GM23248 (cell line): ENCODE measurements at regions not wholly inside any gene's neighbourhood (a gene's known extent, or its start where the extent isn't known, plus 50 kb on each side); places are given as distances from the start of the nearest gene placed in this dataset.

Experiments used
- DNase-seq: peaks from one replicate; pipeline ENCODE4 v3.0.0-alpha.2; 2015
- H2AFZ ChIP-seq: fragments of 200-600 bp; sonication (generic); 2 replicates; pipeline ENCODE4 v1.6.1; 2016; ENCODE audit warnings: antibody characterized with exemption
- H3F3A ChIP-seq: fragments of 200-600 bp; sonication (generic); 2 replicates; pipeline ENCODE4 v1.6.1; 2016; ENCODE audit warnings: mild to moderate bottlenecking, antibody characterized with exemption, mixed run types; ENCODE audit not compliant: insufficient read depth
- H3K27ac ChIP-seq: fragments of 200-600 bp; sonication (generic); 2 replicates; pipeline ENCODE4 v1.5.1; 2016; ENCODE audit warnings: mild to moderate bottlenecking
- H3K27me3 ChIP-seq: fragments of 200-600 bp; sonication (generic); replicated peaks from 2 replicates; pipeline ENCODE4 v1.6.1; 2016; ENCODE audit warnings: mild to moderate bottlenecking; ENCODE audit not compliant: insufficient read depth
- H3K36me3 ChIP-seq: fragments of 200-600 bp; sonication (generic); 2 replicates; pipeline ENCODE4 v1.6.1; 2016; ENCODE audit warnings: low read depth, mild to moderate bottlenecking
- H3K4me1 ChIP-seq: fragments of 200-600 bp; sonication (generic); 2 replicates; pipeline ENCODE4 v1.6.1; 2016; ENCODE audit warnings: mild to moderate bottlenecking; ENCODE audit not compliant: insufficient read depth
- H3K4me2 ChIP-seq: fragments of 200-600 bp; sonication (generic); one replicate; pipeline ENCODE4 v1.6.1; 2016; ENCODE audit warnings: mild to moderate bottlenecking; ENCODE audit not compliant: unreplicated experiment
- H3K4me3 ChIP-seq: fragments of 200-600 bp; sonication (generic); 2 replicates; pipeline ENCODE4 v1.5.1; 2016; ENCODE audit warnings: mild to moderate bottlenecking
- H3K79me2 ChIP-seq: fragments of 200-600 bp; sonication (generic); 2 replicates; pipeline ENCODE4 v1.6.1; 2016; ENCODE audit warnings: mild to moderate bottlenecking; ENCODE audit not compliant: insufficient read depth
- H3K9ac ChIP-seq: fragments of 200-600 bp; sonication (generic); 2 replicates; pipeline ENCODE4 v1.6.1; 2016; ENCODE audit warnings: mild to moderate bottlenecking
- H3K9me2 ChIP-seq: fragments of 200-600 bp; sonication (generic); 2 replicates; pipeline ENCODE4 v1.6.1; 2016; ENCODE audit warnings: mixed run types, mild to moderate bottlenecking, moderate library complexity; ENCODE audit not compliant: insufficient read depth
- H3K9me3 ChIP-seq: fragments of 200-600 bp; sonication (generic); one replicate; pipeline ENCODE4 v1.6.1; 2017; ENCODE audit warnings: low read depth
- H4K20me1 ChIP-seq: fragments of 200-600 bp; sonication (generic); 2 replicates; pipeline ENCODE4 v1.6.0; 2016; ENCODE audit not compliant: insufficient read depth
- EZH2 ChIP-seq: fragments of 200-600 bp; sonication (generic); IDR thresholded peaks from 2 replicates; pipeline ENCODE4 v1.6.1; 2018; ENCODE audit warnings: antibody characterized with exemption, mild to moderate bottlenecking; ENCODE audit not compliant: insufficient read depth, poor library complexity, severe bottlenecking
- EZH2phosphoT487 ChIP-seq: fragments of 200-600 bp; sonication (generic); IDR thresholded peaks from 2 replicates; pipeline ENCODE4 v1.6.1; 2018; ENCODE audit warnings: antibody characterized with exemption, moderate library complexity, mild to moderate bottlenecking, low read depth; ENCODE audit not compliant: insufficient read depth
- WGBS, 2 experiments: methylation state at CpG; one replicate each; pipeline ENCODE4 v1.1.6; 2015 to 2017; ENCODE audit warnings: low lambda C conversion rate in 2 of 2, low coverage in 1 of 2; ENCODE audit errors: missing lambda C conversion rate in 2 of 2; 5-methylcytosine and 5-hydroxymethylcytosine counted together
- in situ Hi-C: fragments of 300-500 bp; cut with MboI; formaldehyde crosslinking; loops from 2 replicates; pipeline ENCODE4 v1.15.0; 2020

DNA sequence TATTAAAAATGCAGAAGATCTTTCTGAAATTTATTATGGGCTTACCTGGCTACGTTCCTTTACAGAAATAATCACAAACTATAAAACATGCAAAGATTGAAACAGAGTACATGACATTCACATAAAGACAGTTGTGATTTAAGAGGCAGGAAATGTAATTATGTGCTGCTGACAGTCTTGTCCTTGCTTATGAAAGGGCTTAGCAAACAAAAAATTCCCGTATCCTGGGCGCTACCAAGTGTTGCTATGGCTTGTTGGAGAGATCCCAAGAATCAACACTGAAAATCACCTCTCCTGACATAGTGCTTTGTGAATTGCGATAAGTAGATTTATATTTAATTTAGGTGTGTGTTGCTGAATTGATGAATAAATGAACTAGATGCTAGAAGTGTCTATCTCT, 352.5 kb upstream of the C9orf72 start:
- Histone ChIP-seq H3F3A (no peaks in the 10 kb centered on the region), H3K9ac (no peak overlapping the region), H2AFZ (no peak overlapping the region), H3K4me1 (no peaks in the 10 kb centered on the region), H3K9me2 (no peaks in the 10 kb centered on the region), H3K27me3 (no peaks in the 10 kb centered on the region), H3K4me3 (no peak overlapping the region), H3K4me2 (no peak overlapping the region), H4K20me1 (no peaks in the 10 kb centered on the region), H3K79me2 (no peaks in the 10 kb centered on the region), H3K9me3 (no peaks in the 10 kb centered on the region), H3K27ac (no peak overlapping the region), H3K36me3 (no peaks in the 10 kb centered on the region)
- in situ Hi-C loops = no loop called here
- no peak for DNase-seq
- no peak for TF ChIP-seq EZH2
- no peak for TF ChIP-seq EZH2phosphoT487
- WGBS, 2 experiments = 1 to 2% methylated on average over 4 of the region's 4 CpGs

DNA sequence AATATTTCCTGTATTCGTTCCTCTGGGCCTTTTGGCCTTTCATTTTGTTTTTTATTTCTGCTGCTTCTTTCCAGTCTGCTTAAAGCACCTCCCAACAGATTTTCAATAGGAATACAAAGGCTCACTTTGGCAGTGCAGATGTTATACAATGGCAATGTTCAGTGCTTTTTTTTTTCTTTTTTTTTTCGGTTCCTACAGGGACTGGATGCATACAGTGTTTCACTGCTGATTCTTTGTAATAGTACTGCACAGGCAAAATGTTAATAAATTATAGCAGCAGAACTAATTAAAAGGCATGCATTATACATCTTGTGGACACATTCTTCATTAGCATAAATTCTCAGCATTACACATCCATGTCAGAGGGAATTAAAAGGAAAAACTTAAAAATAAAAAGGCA, 356.6 kb upstream of the C9orf72 start:
- no peaks in the 10 kb centered on the region for H3K36me3 ChIP-seq
- H3F3A ChIP-seq = no peaks in the 10 kb centered on the region
- 5% methylated on average over 2 of the region's 2 CpGs for WGBS, 2 experiments
- H3K9me3 ChIP-seq = no peaks in the 10 kb centered on the region
- H4K20me1 ChIP-seq = no peaks in the 10 kb centered on the region
- DNase-seq = no peak
- in situ Hi-C loops = no loop called here
- no peak overlapping the region for H2AFZ ChIP-seq
- TF ChIP-seq EZH2phosphoT487 (no peak), EZH2 (no peak)
- no peak overlapping the region for H3K9ac ChIP-seq
- H3K79me2 ChIP-seq = no peaks in the 10 kb centered on the region
- H3K27me3 ChIP-seq = no peaks in the 10 kb centered on the region
- no peak overlapping the region for H3K27ac ChIP-seq
- H3K4me3 ChIP-seq = no peak overlapping the region
- no peak overlapping the region for H3K4me2 ChIP-seq
- no peaks in the 10 kb centered on the region for H3K4me1 ChIP-seq
- no peaks in the 10 kb centered on the region for H3K9me2 ChIP-seq

DNA sequence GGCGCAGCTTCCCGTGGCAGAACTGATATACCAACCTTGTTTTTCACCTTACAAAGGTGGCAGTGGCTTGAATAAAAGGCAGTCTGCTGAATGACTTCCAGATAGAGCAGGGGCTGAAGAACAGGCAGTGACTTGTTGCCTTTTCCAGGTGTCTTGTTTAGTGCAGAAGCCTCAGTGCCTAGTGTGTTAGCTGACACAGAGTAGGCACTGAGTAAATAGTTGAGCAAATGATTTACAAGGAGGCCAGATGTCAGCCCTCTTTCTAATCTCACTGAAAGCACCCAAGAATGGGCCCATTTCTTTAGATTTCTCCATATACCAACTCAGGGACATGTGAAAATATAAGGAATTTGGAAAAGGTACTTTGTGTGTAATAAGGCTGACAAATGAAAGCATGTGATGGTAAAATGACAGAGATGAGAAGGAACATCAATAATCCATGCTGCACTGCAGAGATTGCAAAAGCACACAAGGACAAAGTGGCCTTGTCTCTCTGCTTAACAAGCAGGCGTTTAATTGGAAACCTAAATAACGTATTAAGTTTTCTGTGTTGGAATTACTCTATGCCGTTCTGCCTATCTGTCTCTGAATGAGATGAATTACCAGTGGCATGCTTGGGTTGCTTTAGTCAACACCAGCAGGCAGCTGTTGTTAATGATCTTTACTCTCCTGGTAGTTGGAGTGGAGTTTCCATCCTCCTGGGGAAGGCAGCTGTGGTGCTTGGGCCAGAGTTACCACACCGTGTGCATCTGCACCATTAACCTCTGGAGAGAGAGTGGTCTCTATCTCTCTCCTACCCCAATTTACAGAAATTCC, 360.1 kb upstream of the C9orf72 start:
- no peak for TF ChIP-seq EZH2
- no peak for TF ChIP-seq EZH2phosphoT487
- no peaks in the 10 kb centered on the region for H3K36me3 ChIP-seq
- WGBS, 2 experiments = 27 to 32% methylated on average over 6 of the region's 6 CpGs
- H3K4me3 ChIP-seq = no peak overlapping the region
- H3K4me1 ChIP-seq = no peaks in the 10 kb centered on the region
- H2AFZ ChIP-seq = no peak overlapping the region
- H3K27me3 ChIP-seq = no peaks in the 10 kb centered on the region
- H3K79me2 ChIP-seq = no peaks in the 10 kb centered on the region
- DNase-seq = no peak
- H3K9ac ChIP-seq = no peak overlapping the region
- H3K9me2 ChIP-seq = no peaks in the 10 kb centered on the region
- no peak overlapping the region for H3K4me2 ChIP-seq
- H3K27ac ChIP-seq = no peak overlapping the region
- no peaks in the 10 kb centered on the region for H4K20me1 ChIP-seq
- H3K9me3 ChIP-seq = no peaks in the 10 kb centered on the region
- no peaks in the 10 kb centered on the region for H3F3A ChIP-seq
- in situ Hi-C loops = no loop called here

DNA sequence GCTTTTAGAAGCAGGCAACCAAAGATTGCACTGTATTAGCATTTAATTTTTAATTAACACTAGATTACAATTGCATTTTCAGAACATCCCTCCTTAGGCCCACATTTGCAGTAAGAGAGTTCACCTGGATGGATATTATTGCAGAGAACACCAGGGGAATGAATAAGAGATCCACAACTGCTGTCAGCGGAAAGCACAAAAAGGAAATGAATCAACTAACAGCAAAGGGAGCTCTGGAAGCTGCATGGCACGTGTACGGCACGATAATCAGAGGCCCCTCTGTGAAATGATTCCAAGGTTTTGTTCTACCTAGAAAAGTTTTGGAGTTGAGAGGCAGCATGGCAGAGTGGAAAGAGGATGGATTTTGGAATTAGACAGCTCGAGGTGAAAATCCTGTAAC, 361.2 kb upstream of the C9orf72 start:
- TF ChIP-seq EZH2 (no peak), EZH2phosphoT487 (no peak)
- 45 to 51% methylated on average over 5 of the region's 5 CpGs for WGBS, 2 experiments
- Histone ChIP-seq H3K4me3 (no peak overlapping the region), H3K27me3 (no peaks in the 10 kb centered on the region), H3K4me1 (no peaks in the 10 kb centered on the region), H3K9ac (no peak overlapping the region), H3K9me3 (no peaks in the 10 kb centered on the region), H3K36me3 (no peaks in the 10 kb centered on the region), H3F3A (no peaks in the 10 kb centered on the region), H3K9me2 (no peaks in the 10 kb centered on the region), H3K79me2 (no peaks in the 10 kb centered on the region), H4K20me1 (no peaks in the 10 kb centered on the region), H2AFZ (no peak overlapping the region), H3K4me2 (no peak overlapping the region), H3K27ac (no peak overlapping the region)
- in situ Hi-C loops = no loop called here
- no peak for DNase-seq

DNA sequence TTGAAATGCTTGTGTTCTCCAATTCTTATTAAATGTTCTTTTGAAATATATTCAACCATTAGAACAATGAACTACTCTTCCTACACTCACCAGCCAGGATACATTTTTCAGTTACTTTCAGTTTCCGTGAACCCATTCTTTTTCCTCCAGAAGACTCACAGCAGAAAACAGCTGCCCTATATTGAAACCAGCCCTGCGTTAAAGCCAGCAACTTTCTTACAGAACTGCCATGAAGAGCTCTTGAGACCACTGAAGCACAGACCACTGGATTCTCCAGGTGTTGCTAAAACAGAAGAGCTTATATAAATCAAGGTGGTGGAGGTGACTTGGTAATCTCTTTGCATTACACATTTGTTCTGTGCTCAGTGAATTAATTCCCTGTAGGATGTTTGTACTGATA, 365.9 kb upstream of the C9orf72 start:
- no peak for TF ChIP-seq EZH2
- TF ChIP-seq EZH2phosphoT487 = no peak
- H3K36me3 ChIP-seq = no peaks in the 10 kb centered on the region
- no peaks in the 10 kb centered on the region for H3K4me1 ChIP-seq
- H3F3A ChIP-seq = no peaks in the 10 kb centered on the region
- no peaks in the 10 kb centered on the region for H3K79me2 ChIP-seq
- no peak overlapping the region for H3K4me2 ChIP-seq
- no peak for DNase-seq
- no peak overlapping the region for H3K9ac ChIP-seq
- no peaks in the 10 kb centered on the region for H4K20me1 ChIP-seq
- no peaks in the 10 kb centered on the region for H3K9me2 ChIP-seq
- no peaks in the 10 kb centered on the region for H3K9me3 ChIP-seq
- H2AFZ ChIP-seq = no peak overlapping the region
- in situ Hi-C loops = no loop called here
- H3K27ac ChIP-seq = no peak overlapping the region
- no peak overlapping the region for H3K4me3 ChIP-seq
- no peaks in the 10 kb centered on the region for H3K27me3 ChIP-seq
- WGBS, 2 experiments = 17% methylated on average over 2 of the region's 2 CpGs
